Panc1 (cell line): ENCODE measurements at regions not wholly inside any gene's neighbourhood (a gene's known extent, or its start where the extent isn't known, plus 50 kb on each side); places are given as distances from the start of the nearest gene placed in this dataset.

Source experiments
- POLR2AphosphoS5 ChIP-seq: IDR thresholded peaks from 2 replicates; pipeline ENCODE4 v1.6.1; 2012; ENCODE audit warnings: mild to moderate bottlenecking, low read depth, low read length, moderate library complexity
- SIN3A ChIP-seq: IDR thresholded peaks from 2 replicates; pipeline ENCODE4 v1.6.1; 2012; ENCODE audit warnings: low read depth, mild to moderate bottlenecking, low read length, moderate library complexity, borderline replicate concordance; ENCODE audit not compliant: insufficient read depth
- TF ChIP-seq, protein P1 (sequence below), 2 experiments: IDR thresholded peaks; 2 replicates each; pipeline ENCODE4 v1.6.1; 2011 to 2012; ENCODE audit warnings: low read depth in 2 of 2, control low read depth in 1 of 2, low read length in 1 of 2, mild to moderate bottlenecking in 1 of 2, moderate library complexity in 1 of 2; ENCODE audit not compliant: insufficient read depth in 1 of 2
- TF ChIP-seq, protein P2 (sequence below): fragments of 450-650 bp; IDR thresholded peaks from 2 replicates; pipeline ENCODE4 v1.5.1; 2017; ENCODE audit warnings: mild to moderate bottlenecking

DNA sequence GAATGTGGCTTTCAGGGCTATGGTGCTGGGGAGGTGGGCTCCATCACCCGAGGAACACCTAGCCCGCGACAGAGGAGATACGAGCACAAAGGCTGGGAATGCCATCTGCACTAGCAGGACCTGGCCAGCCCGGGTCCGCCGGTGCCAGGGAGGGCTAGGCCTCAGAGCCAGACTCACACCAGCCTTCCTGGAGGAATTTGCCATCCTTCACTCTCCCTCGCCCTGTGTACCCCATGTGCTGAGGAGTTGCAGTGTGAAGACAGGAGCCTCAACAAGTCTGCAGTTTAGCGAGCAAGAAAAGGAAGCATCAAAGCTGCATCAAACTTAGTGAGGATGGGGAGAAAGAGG is 123.6 kb upstream of the JCAD start:
- TF ChIP-seq, protein P1, sequence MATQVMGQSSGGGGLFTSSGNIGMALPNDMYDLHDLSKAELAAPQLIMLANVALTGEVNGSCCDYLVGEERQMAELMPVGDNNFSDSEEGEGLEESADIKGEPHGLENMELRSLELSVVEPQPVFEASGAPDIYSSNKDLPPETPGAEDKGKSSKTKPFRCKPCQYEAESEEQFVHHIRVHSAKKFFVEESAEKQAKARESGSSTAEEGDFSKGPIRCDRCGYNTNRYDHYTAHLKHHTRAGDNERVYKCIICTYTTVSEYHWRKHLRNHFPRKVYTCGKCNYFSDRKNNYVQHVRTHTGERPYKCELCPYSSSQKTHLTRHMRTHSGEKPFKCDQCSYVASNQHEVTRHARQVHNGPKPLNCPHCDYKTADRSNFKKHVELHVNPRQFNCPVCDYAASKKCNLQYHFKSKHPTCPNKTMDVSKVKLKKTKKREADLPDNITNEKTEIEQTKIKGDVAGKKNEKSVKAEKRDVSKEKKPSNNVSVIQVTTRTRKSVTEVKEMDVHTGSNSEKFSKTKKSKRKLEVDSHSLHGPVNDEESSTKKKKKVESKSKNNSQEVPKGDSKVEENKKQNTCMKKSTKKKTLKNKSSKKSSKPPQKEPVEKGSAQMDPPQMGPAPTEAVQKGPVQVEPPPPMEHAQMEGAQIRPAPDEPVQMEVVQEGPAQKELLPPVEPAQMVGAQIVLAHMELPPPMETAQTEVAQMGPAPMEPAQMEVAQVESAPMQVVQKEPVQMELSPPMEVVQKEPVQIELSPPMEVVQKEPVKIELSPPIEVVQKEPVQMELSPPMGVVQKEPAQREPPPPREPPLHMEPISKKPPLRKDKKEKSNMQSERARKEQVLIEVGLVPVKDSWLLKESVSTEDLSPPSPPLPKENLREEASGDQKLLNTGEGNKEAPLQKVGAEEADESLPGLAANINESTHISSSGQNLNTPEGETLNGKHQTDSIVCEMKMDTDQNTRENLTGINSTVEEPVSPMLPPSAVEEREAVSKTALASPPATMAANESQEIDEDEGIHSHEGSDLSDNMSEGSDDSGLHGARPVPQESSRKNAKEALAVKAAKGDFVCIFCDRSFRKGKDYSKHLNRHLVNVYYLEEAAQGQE (IDR thresholded peaks at IDR 0.05; ENCODE audit: insufficient read depth in 1 of 2, low read depth in 2 of 2, low read length in 1 of 2) = no peak
- TF ChIP-seq, protein P2, sequence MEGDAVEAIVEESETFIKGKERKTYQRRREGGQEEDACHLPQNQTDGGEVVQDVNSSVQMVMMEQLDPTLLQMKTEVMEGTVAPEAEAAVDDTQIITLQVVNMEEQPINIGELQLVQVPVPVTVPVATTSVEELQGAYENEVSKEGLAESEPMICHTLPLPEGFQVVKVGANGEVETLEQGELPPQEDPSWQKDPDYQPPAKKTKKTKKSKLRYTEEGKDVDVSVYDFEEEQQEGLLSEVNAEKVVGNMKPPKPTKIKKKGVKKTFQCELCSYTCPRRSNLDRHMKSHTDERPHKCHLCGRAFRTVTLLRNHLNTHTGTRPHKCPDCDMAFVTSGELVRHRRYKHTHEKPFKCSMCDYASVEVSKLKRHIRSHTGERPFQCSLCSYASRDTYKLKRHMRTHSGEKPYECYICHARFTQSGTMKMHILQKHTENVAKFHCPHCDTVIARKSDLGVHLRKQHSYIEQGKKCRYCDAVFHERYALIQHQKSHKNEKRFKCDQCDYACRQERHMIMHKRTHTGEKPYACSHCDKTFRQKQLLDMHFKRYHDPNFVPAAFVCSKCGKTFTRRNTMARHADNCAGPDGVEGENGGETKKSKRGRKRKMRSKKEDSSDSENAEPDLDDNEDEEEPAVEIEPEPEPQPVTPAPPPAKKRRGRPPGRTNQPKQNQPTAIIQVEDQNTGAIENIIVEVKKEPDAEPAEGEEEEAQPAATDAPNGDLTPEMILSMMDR = no peak
- TF ChIP-seq SIN3A (no peak), POLR2AphosphoS5 (no peak)
